ENCODE measurements at regions not wholly inside any gene's neighbourhood (a gene's known extent, or its start where the extent isn't known, plus 50 kb on each side); places are given as distances from the start of the nearest gene placed in this dataset.

GRCh38 chr2:48124592-48124991 lies 189.9 kb upstream of the FOXN2 start:
- TF ChIP-seq EZH2phosphoT487 (IDR thresholded peaks at IDR 0.05; ENCODE audit: insufficient read depth, low read depth) (no peak), EZH2 (IDR thresholded peaks at IDR 0.05; ENCODE audit: insufficient read depth, poor library complexity, severe bottlenecking) (no peak)

Data from GM23248 (cell line).